ENCODE measurements at regions not wholly inside any gene's neighbourhood (a gene's known extent, or its start where the extent isn't known, plus 50 kb on each side); places are given as distances from the start of the nearest gene placed in this dataset.
"Not testable (repeated sequence)": the region's sequence is repeated elsewhere in the genome, so short reads cannot be mapped to it uniquely, and the experiment has no call there.

GRCh38 chr7:106444068-106444655 lies 159.4 kb upstream of the NAMPT start:
- Histone ChIP-seq H3K4me1 (no peaks in the 10 kb centered on the region), H3K9me3 (no peaks in the 10 kb centered on the region), H3K4me3 (no peak overlapping the region), H3K27ac (no peak overlapping the region), H3K27me3 (no peaks in the 10 kb centered on the region), H3K36me3 (no peaks in the 10 kb centered on the region)
- no peak for DNase-seq
- TF ChIP-seq CTCF (IDR thresholded peaks at IDR 0.05): no peak
- no peak for TF ChIP-seq POLR2A (IDR thresholded peaks at IDR 0.05)

- no peaks in the 10 kb centered on the region for H3K9me3 ChIP-seq
- H3K4me3 ChIP-seq: no peak overlapping the region
- no peaks in the 10 kb centered on the region for H3K36me3 ChIP-seq
- no peak for DNase-seq
- TF ChIP-seq POLR2A (IDR thresholded peaks at IDR 0.05) (no peak), CTCF (IDR thresholded peaks at IDR 0.05) (no peak)
- no peak overlapping the region for H3K27ac ChIP-seq
- H3K4me1 ChIP-seq: no peaks in the 10 kb centered on the region
- no peaks in the 10 kb centered on the region for H3K27me3 ChIP-seq
Observed at GRCh38 chr7:106443156-106443555, 158.4 kb upstream of the NAMPT start.

GRCh38 chr7:106442476-106442875 lies 157.7 kb upstream of the NAMPT start:
- Histone ChIP-seq H3K4me1 (no peaks in the 10 kb centered on the region), H3K27ac (no peak overlapping the region), H3K9me3 (no peaks in the 10 kb centered on the region), H3K4me3 (no peak overlapping the region), H3K27me3 (no peaks in the 10 kb centered on the region), H3K36me3 (no peaks in the 10 kb centered on the region)
- no peak for DNase-seq
- TF ChIP-seq POLR2A (IDR thresholded peaks at IDR 0.05): no peak
- TF ChIP-seq CTCF (IDR thresholded peaks at IDR 0.05): no peak

- H3K9me3 ChIP-seq, H3K4me3 ChIP-seq, H3K36me3 ChIP-seq, H3K4me1 ChIP-seq, DNase-seq, H3K27ac ChIP-seq, H3K27me3 ChIP-seq: not testable (repeated sequence)
Observed at GRCh38 chr7:106441343-106441742, 156.6 kb upstream of the NAMPT start.

DNA sequence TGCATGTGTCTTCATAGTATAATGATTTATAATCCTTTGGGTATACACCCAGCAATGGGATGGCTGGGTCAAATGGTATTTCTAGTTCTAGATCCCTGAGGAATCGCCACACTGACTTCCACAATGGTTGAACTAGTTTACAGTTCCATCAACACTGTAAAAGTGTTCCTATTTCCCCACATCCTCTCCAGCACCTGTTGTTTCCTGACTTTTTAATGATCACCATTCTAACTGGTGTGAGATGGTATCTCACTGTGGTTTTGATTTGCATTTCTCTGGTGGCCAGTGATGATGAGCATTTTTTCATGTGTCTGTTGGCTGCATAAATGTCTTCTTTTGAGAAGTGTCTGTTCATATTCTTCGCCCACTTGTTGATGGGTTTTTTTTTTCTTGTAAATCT lies 152.2 kb upstream of the NAMPT start:
- not testable (repeated sequence) for H3K9me3 ChIP-seq, H3K36me3 ChIP-seq, H3K27ac ChIP-seq, H3K27me3 ChIP-seq, H3K4me3 ChIP-seq, H3K4me1 ChIP-seq, DNase-seq

- no peak for DNase-seq
- no peak overlapping the region for H3K27ac ChIP-seq
- H3K9me3 ChIP-seq: no peaks in the 10 kb centered on the region
- TF ChIP-seq POLR2A (IDR thresholded peaks at IDR 0.05) (no peak), CTCF (IDR thresholded peaks at IDR 0.05) (no peak)
- no peaks in the 10 kb centered on the region for H3K27me3 ChIP-seq
- no peak overlapping the region for H3K4me3 ChIP-seq
- no peaks in the 10 kb centered on the region for H3K36me3 ChIP-seq
- H3K4me1 ChIP-seq: no peaks in the 10 kb centered on the region
Observed at GRCh38 chr7:106433377-106433776, 148.6 kb upstream of the NAMPT start.

Data from Peyer's patch (tissue), 4 donors.